CD14-positive monocyte (primary cell): ENCODE measurements at regions not wholly inside any gene's neighbourhood (a gene's known extent, or its start where the extent isn't known, plus 50 kb on each side); places are given as distances from the start of the nearest gene placed in this dataset.

Source experiments
- DNase-seq, 3 donors: peaks; one replicate each; pipeline ENCODE4 v3.0.0-alpha.2; 2011 to 2022
- H2AFZ ChIP-seq: 2 replicates; pipeline ENCODE4 v1.6.0; 2012; ENCODE audit warnings: mild to moderate bottlenecking, low read depth, low read length, inconsistent platforms; ENCODE audit not compliant: insufficient read depth, poor library complexity, severe bottlenecking
- H3K27ac ChIP-seq, 2 donors: 1 replicate in 1 of 2; 2 replicates in 1 of 2; pipeline ENCODE4 v1.5.1; 2012 to 2013; ENCODE audit warnings: low read length in 2 of 2, control low read depth in 1 of 2, inconsistent platforms in 1 of 2, low read depth in 1 of 2, mild to moderate bottlenecking in 1 of 2
- H3K27me3 ChIP-seq, 2 donors: one replicate each; pipeline versions ENCODE4 v1.6.0 to v1.6.1; 2011 to 2013; ENCODE audit warnings: low read length in 2 of 2; ENCODE audit not compliant: control insufficient read depth in 2 of 2, insufficient read depth in 2 of 2
- H3K36me3 ChIP-seq, 2 donors: replicated peaks in 1 of 2; 1 replicate in 1 of 2; 2 replicates in 1 of 2; pipeline versions ENCODE4 v1.5.1 to v1.6.1; 2012 to 2013; ENCODE audit warnings: low read length in 2 of 2, control low read depth in 1 of 2, inconsistent platforms in 1 of 2, mild to moderate bottlenecking in 1 of 2; ENCODE audit not compliant: insufficient read depth in 2 of 2, control insufficient read depth in 1 of 2
- H3K4me1 ChIP-seq, 2 donors: 1 replicate in 1 of 2; 2 replicates in 1 of 2; pipeline versions ENCODE4 v1.5.1 to v1.6.1; 2012 to 2013; ENCODE audit warnings: low read length in 2 of 2, control low read depth in 1 of 2, inconsistent platforms in 1 of 2, mild to moderate bottlenecking in 1 of 2, moderate library complexity in 1 of 2; ENCODE audit not compliant: insufficient read depth in 2 of 2, control insufficient read depth in 1 of 2
- H3K4me2 ChIP-seq: replicated peaks from 2 replicates; pipeline ENCODE3; 2012; ENCODE audit warnings: low read length, moderate library complexity, mild to moderate bottlenecking; ENCODE audit not compliant: poor library complexity, severe bottlenecking; ENCODE audit errors: extremely low read depth
- H3K4me3 ChIP-seq, 3 experiments: fragments of 200-600 bp in 1 of 3; sonication (generic) in 1 of 3; replicated peaks in 1 of 3; 1 replicate in 2 of 3; 2 replicates in 1 of 3; pipeline ENCODE4 v1.5.1; 2011 to 2013; ENCODE audit warnings: low read length in 3 of 3, mild to moderate bottlenecking in 3 of 3, control low read depth in 2 of 3, low read depth in 2 of 3, inconsistent platforms in 1 of 3, moderate library complexity in 1 of 3
- H3K79me2 ChIP-seq: 2 replicates; pipeline ENCODE4 v1.6.0; 2012; ENCODE audit warnings: mild to moderate bottlenecking, control low read depth, inconsistent platforms, low read length, moderate library complexity; ENCODE audit not compliant: insufficient read depth
- H3K9ac ChIP-seq: 2 replicates; pipeline ENCODE4 v1.6.0; 2017; ENCODE audit warnings: low read length, mild to moderate bottlenecking; ENCODE audit not compliant: insufficient read depth, poor library complexity, severe bottlenecking
- H3K9me3 ChIP-seq, 2 donors: replicated peaks in 1 of 2; 1 replicate in 1 of 2; 2 replicates in 1 of 2; pipeline versions ENCODE4 v1.5.1 to v1.6.1; 2012 to 2013; ENCODE audit warnings: low read length in 2 of 2, control low read depth in 1 of 2; ENCODE audit not compliant: control insufficient read depth in 1 of 2, insufficient read depth in 1 of 2
- H4K20me1 ChIP-seq: 2 replicates; pipeline ENCODE4 v1.6.0; 2012; ENCODE audit warnings: mild to moderate bottlenecking, low read length, control low read depth, moderate library complexity; ENCODE audit not compliant: insufficient read depth
- H3K27ac Mint-ChIP-seq, 7 donors: one replicate each; pipeline ENCODE4 v1.8.0; 2020; ENCODE audit warnings: mild to moderate bottlenecking in 7 of 7, mixed read lengths in 7 of 7, moderate library complexity in 6 of 7, inconsistent platforms in 2 of 7
- H3K27me3 Mint-ChIP-seq, 3 donors: one replicate each; pipeline ENCODE4 v1.8.0; 2021 to 2022; ENCODE audit warnings: low read depth in 3 of 3, mild to moderate bottlenecking in 3 of 3, mixed read lengths in 3 of 3, moderate library complexity in 3 of 3, inconsistent platforms in 1 of 3
- H3K36me3 Mint-ChIP-seq, 2 donors: one replicate each; pipeline ENCODE4 v1.8.0; 2020; ENCODE audit warnings: mixed read lengths in 2 of 2, inconsistent platforms in 1 of 2, mild to moderate bottlenecking in 1 of 2
- H3K4me1 Mint-ChIP-seq: one replicate; pipeline ENCODE4 v1.8.0; 2020; ENCODE audit warnings: mild to moderate bottlenecking, mixed read lengths
- H3K4me3 Mint-ChIP-seq, 2 donors: one replicate each; pipeline ENCODE4 v1.8.0; 2020; ENCODE audit warnings: mild to moderate bottlenecking in 2 of 2, mixed read lengths in 2 of 2, moderate library complexity in 1 of 2
- H3K9me3 Mint-ChIP-seq, 7 donors: one replicate each; pipeline ENCODE4 v1.8.0; 2020 to 2022; ENCODE audit warnings: mixed read lengths in 7 of 7, mild to moderate bottlenecking in 6 of 7, moderate library complexity in 6 of 7, inconsistent platforms in 2 of 7
- CTCF ChIP-seq: fragments of 200-600 bp; IDR thresholded peaks from one replicate; pipeline ENCODE4 v1.8.0; 2022; ENCODE audit warnings: antibody characterized with exemption, mild to moderate bottlenecking
- WGBS: methylation state at CpG from one replicate; pipeline ENCODE4 v1.1.5; 2013; ENCODE audit warnings: missing lambda C conversion rate; ENCODE audit not compliant: insufficient coverage; 5-methylcytosine and 5-hydroxymethylcytosine counted together
- intact Hi-C, 2 donors: fragments of 100-400 bp; cut with micrococcal nuclease; formaldehyde crosslinking; loops; one replicate each; pipeline versions ENCODE4 v1.15.0 to v1.15.1; 2023

- Histone ChIP-seq H2AFZ (no peak overlapping the region), H3K4me1 (no peaks in the 10 kb centered on the region), H3K9ac (no peak overlapping the region), H3K27me3 (no peaks in the 10 kb centered on the region), H3K4me3 (no peak overlapping the region), H3K9me3 (no peaks in the 10 kb centered on the region), H3K4me2 (no peak overlapping the region), H3K79me2 (no peaks in the 10 kb centered on the region), H4K20me1 (no peaks in the 10 kb centered on the region), H3K36me3 (no peaks in the 10 kb centered on the region), H3K27ac (no peak overlapping the region)
- no peak for TF ChIP-seq CTCF
- H3K9me3 Mint-ChIP-seq: peaks cover 0 to 10% (median 2%) of the 10 kb centered on the region in 7 donors
- no peak for DNase-seq
- H3K36me3 Mint-ChIP-seq: no peaks in the 10 kb centered on the region
- H3K27me3 Mint-ChIP-seq: peaks cover 0 to 2% (median 0%) of the 10 kb centered on the region in 3 donors
- H3K27ac Mint-ChIP-seq: no peak overlapping the region
- 96% methylated on average over 9 of the region's 9 CpGs for WGBS
- no peaks in the 10 kb centered on the region for H3K4me1 Mint-ChIP-seq
- intact Hi-C loops: no loop called here
- no peak overlapping the region for H3K4me3 Mint-ChIP-seq
These were observed 434.4 kb upstream of the TSHZ3 start for GRCh38 chr19:31783592-31783991.

- no peak overlapping the region for H3K4me3 ChIP-seq
- Mint-ChIP-seq H3K36me3 (no peaks in the 10 kb centered on the region), H3K27ac (no peak overlapping the region), H3K4me1 (no peaks in the 10 kb centered on the region), H3K27me3 (peaks cover 0 to 2% (median 0%) of the 10 kb centered on the region in 3 donors), H3K9me3 (peaks cover 0 to 10% (median 3%) of the 10 kb centered on the region in 7 donors), H3K4me3 (no peak overlapping the region)
- 83% methylated on average over 2 of the region's 3 CpGs for WGBS
- no peaks in the 10 kb centered on the region for H3K36me3 ChIP-seq
- no peak for TF ChIP-seq CTCF
- no peaks in the 10 kb centered on the region for H3K27me3 ChIP-seq
- no peak overlapping the region for H3K27ac ChIP-seq
- no peaks in the 10 kb centered on the region for H4K20me1 ChIP-seq
- no peak overlapping the region for H3K9ac ChIP-seq
- H3K79me2 ChIP-seq: no peaks in the 10 kb centered on the region
- intact Hi-C loops: no loop called here
- H2AFZ ChIP-seq: no peak overlapping the region
- H3K9me3 ChIP-seq: no peaks in the 10 kb centered on the region
- no peak overlapping the region for H3K4me2 ChIP-seq
- H3K4me1 ChIP-seq: no peaks in the 10 kb centered on the region
- no peak for DNase-seq
These were observed 435.4 kb upstream of the TSHZ3 start for GRCh38 chr19:31784671-31785101.
